Lung (tissue), 11 donors: ENCODE measurements at regions not wholly inside any gene's neighbourhood (a gene's known extent, or its start where the extent isn't known, plus 50 kb on each side); places are given as distances from the start of the nearest gene placed in this dataset.

Experiments
- ATAC-seq: fragments of 200-7000 bp; cut with Tn5 transposase; one replicate; pipeline ENCODE4 v1.9.1; 2020; ENCODE audit warnings: moderate number of reproducible peaks; ENCODE audit not compliant: insufficient read depth, low FRiP score
- DNase-seq, 3 donors: peaks; one replicate each; pipeline ENCODE4 v3.0.0-alpha.2; 2013 to 2017
- H3K27ac ChIP-seq, 2 donors: one replicate each; pipeline ENCODE4 v1.5.1; 2013; ENCODE audit warnings: mild to moderate bottlenecking in 2 of 2, moderate library complexity in 2 of 2, control low read depth in 1 of 2, inconsistent platforms in 1 of 2, low read depth in 1 of 2, low read length in 1 of 2
- H3K27me3 ChIP-seq, 3 donors: one replicate each; pipeline ENCODE4 v1.5.1; 2013; ENCODE audit warnings: low read length in 2 of 3; ENCODE audit not compliant: control insufficient read depth in 3 of 3, insufficient read depth in 3 of 3
- H3K36me3 ChIP-seq, 4 donors: one replicate each; pipeline ENCODE4 v1.5.1; 2013; ENCODE audit warnings: low read length in 4 of 4, mild to moderate bottlenecking in 1 of 4, moderate library complexity in 1 of 4; ENCODE audit not compliant: control insufficient read depth in 4 of 4, insufficient read depth in 4 of 4
- H3K4me1 ChIP-seq, 5 donors: one replicate each; pipeline ENCODE4 v1.5.1; 2013; ENCODE audit warnings: low read length in 5 of 5, mild to moderate bottlenecking in 2 of 5, moderate library complexity in 1 of 5; ENCODE audit not compliant: control insufficient read depth in 5 of 5, insufficient read depth in 5 of 5
- H3K4me3 ChIP-seq: one replicate; pipeline ENCODE4 v1.5.1; 2013; ENCODE audit warnings: mild to moderate bottlenecking, control low read depth, moderate library complexity
- H3K9ac ChIP-seq, 2 donors: one replicate each; pipeline ENCODE4 v1.5.1; 2013; ENCODE audit warnings: low read length in 2 of 2, control low read depth in 1 of 2; ENCODE audit not compliant: insufficient read depth in 1 of 2
- H3K9me3 ChIP-seq, 4 donors: one replicate each; pipeline ENCODE4 v1.5.1; 2013; ENCODE audit warnings: low read length in 3 of 4, mild to moderate bottlenecking in 1 of 4, moderate library complexity in 1 of 4; ENCODE audit not compliant: control insufficient read depth in 4 of 4, insufficient read depth in 3 of 4
- CTCF ChIP-seq: IDR thresholded peaks from 2 replicates; pipeline ENCODE4 v1.5.1; 2012; ENCODE audit warnings: mild to moderate bottlenecking; ENCODE audit errors: control extremely low read depth, extremely low read depth
- WGBS, 2 donors: extraction: QIAGEN DNeasy Blood & Tissue Kit; methylation state at CpG; one replicate each; pipeline ENCODE4 v1.1.7; 2013; 5-methylcytosine and 5-hydroxymethylcytosine counted together
- donor health status: control.
- donor health status: control.
- donor health status: Bipolar disorder and iron deficiency.
- donor health status: healthy.
- donor health status: DM: yes; HTN: yes; CAD: no.

- no peak for TF ChIP-seq CTCF
- peak; percentile 34 to 84 (median 72) for DNase-seq
- Histone ChIP-seq H3K9ac (no peak overlapping the region), H3K36me3 (no peaks in the 10 kb centered on the region), H3K27me3 (no peaks in the 10 kb centered on the region), H3K27ac (no peak overlapping the region), H3K9me3 (no peaks in the 10 kb centered on the region), H3K4me3 (no peak overlapping the region), H3K4me1 (peaks cover 4 to 38% (median 13%) of the 10 kb centered on the region in 5 donors)
- WGBS, 2 donors, result 68 to 79% methylated on average over 9 of the region's 9 CpGs
- no peak for ATAC-seq
Observed at GRCh38 chr4:38563707-38564495, 100.1 kb upstream of the KLF3 start.

DNA sequence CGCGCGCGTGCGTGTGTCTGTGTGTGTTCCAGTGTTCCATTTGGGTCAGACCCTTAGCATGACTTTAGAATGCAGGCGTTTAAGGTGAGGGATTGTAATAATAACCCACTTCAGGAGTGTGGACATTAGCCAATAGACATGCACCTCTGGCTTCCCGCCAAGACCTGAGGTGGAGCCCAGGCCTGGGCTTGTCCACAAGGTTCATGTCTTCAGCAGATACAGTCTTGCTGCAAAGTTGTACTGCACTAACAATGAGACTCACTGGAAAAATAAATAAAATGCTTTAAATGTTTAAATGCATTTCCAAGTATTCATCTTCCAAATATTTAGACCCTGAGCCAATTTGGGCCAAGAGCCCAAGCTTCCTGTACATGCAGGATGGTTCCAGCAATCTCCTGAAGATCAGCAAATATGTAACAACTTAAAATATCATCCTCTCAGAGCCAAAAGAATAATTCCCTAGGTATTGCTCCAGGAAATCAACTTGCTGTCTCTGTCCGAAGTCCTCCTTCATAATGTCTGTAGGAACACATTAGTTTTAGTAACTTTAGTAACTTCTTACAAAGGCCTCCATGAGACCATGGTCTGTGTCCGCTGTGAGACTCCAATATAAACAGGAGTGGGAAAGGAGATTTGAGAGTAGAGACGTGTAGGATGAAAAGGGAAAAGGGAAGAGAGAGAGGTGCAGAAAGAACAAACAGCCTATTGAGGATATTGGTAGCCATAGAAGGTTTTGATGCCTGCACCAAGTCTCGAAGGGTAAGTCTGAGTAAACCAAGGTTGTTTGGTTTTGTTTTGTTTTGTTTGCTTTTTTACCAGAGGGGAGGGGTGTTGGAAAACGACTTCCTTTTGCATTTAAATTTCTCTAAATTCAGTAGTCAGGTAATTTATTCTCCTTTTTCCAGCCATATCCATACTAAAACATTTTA lies 98.5 kb upstream of the KLF3 start:
- no peaks in the 10 kb centered on the region for H3K9me3 ChIP-seq
- H3K27me3 ChIP-seq, result no peaks in the 10 kb centered on the region
- no peak overlapping the region for H3K4me3 ChIP-seq
- no peaks in the 10 kb centered on the region for H3K36me3 ChIP-seq
- ATAC-seq, result no peak
- DNase-seq, result peak; percentile 17 to 61 (median 52)
- no peak for TF ChIP-seq CTCF
- no peak overlapping the region for H3K27ac ChIP-seq
- no peak overlapping the region for H3K9ac ChIP-seq
- 59 to 73% methylated on average over 12 of the region's 12 CpGs for WGBS, 2 donors
- peaks cover 4 to 38% (median 13%) of the 10 kb centered on the region in 5 donors for H3K4me1 ChIP-seq

GRCh38 chr4:38566806-38567398 lies 97.1 kb upstream of the KLF3 start:
- DNase-seq (no peak), ATAC-seq (no peak)
- Histone ChIP-seq H3K27ac (no peak overlapping the region), H3K9me3 (no peaks in the 10 kb centered on the region), H3K9ac (no peak overlapping the region), H3K36me3 (no peaks in the 10 kb centered on the region), H3K27me3 (no peaks in the 10 kb centered on the region), H3K4me1 (peaks cover 4 to 38% (median 13%) of the 10 kb centered on the region in 5 donors), H3K4me3 (no peak overlapping the region)
- TF ChIP-seq CTCF, result no peak
- WGBS, 2 donors, result 91 to 93% methylated on average over 4 of the region's 4 CpGs
